ENCODE measurements at regions not wholly inside any gene's neighbourhood (a gene's known extent, or its start where the extent isn't known, plus 50 kb on each side); places are given as distances from the start of the nearest gene placed in this dataset.

DNA sequence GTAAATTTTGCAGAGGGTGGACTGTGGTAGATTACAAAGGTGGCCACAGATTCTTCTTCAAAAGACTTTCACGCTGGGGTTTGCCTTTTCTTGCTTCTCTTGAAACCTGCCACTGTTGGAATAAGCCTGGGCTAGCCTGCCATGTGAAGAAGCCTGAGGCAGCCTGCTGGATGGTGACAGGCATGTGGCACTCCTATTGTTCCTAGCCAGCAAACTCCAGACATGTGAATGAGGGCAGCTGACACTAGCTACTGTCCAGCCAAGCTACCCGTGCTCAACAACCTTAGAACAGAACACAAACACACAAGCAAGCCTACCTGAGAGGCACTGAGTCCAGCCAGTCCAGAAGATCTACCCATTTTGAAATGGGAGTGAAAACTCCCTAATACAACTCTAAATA lies 322.7 kb upstream of the LARGE1 start:
- TF ChIP-seq CTCF (IDR thresholded peaks at IDR 0.05) (no peak), POLR2A (IDR thresholded peaks at IDR 0.05) (no peak)

All from heart left ventricle (tissue), 13 donors.